HepG2 (cell line): ENCODE measurements at regions not wholly inside any gene's neighbourhood (a gene's known extent, or its start where the extent isn't known, plus 50 kb on each side); places are given as distances from the start of the nearest gene placed in this dataset.

ENCODE experiments used
- ATAC-seq: fragments of 200-7000 bp; cut with Tn5 transposase; 3 replicates; pipeline ENCODE4 v1.9.1; 2020; ENCODE audit warnings: mild to moderate bottlenecking, moderate library complexity
- BruUV-seq: library from RNA; stranded (reverse); fragments of 400-500 nt; replicated peaks from 2 replicates; lab custom pipeline; 2021; lab: Mats Ljungman, UMichigan
- CTCF ChIA-PET: fragments of 300-600 bp; formaldehyde crosslinking; extraction: SDS; loops from one replicate; lab custom pipeline; 2021; ENCODE audit warnings: low total read pairs, inconsistent platforms, low intra/inter-chr PET ratio; lab: Yijun Ruan, JAX
- POLR2A ChIA-PET: fragments of 350-600 bp; sonication (Branson Sonifier 250); formaldehyde crosslinking; loops from one replicate; lab custom pipeline; 2020; ENCODE audit warnings: antibody characterized with exemption, inconsistent platforms; lab: Yijun Ruan, JAX
- DNase-seq: peaks from one replicate; pipeline ENCODE4 v3.0.0-alpha.2; 2015; ENCODE audit warnings: low spot score
- FAIRE-seq: peaks from 3 replicates; lab custom pipeline; 2011; peaks lifted over from hg19 to GRCh38; lab: Jason Lieb, UNC
- H2AFZ ChIP-seq: one replicate; pipeline ENCODE4 v1.6.1; 2011; ENCODE audit warnings: low read length, inconsistent platforms
- H3K27ac ChIP-seq: fragments of 300-600 bp; 3 replicates; pipeline ENCODE4 v1.8.0; 2011; ENCODE audit warnings: mixed run types, mild to moderate bottlenecking, mixed read lengths, low read length, inconsistent platforms; ENCODE audit not compliant: insufficient read depth; ENCODE audit errors: extremely low read length
- H3K27me3 ChIP-seq, 2 experiments: fragments of 200-600 bp in 1 of 2; 2 replicates in 1 of 2; 3 replicates in 1 of 2; pipeline versions ENCODE4 v1.6.0 to v1.8.0; 2011; ENCODE audit warnings: low read length in 2 of 2, mild to moderate bottlenecking in 2 of 2, moderate library complexity in 2 of 2, inconsistent platforms in 1 of 2; ENCODE audit not compliant: insufficient read depth in 2 of 2, control insufficient read depth in 1 of 2
- H3K36me3 ChIP-seq, 2 experiments: fragments of 200-600 bp in 1 of 2; replicated peaks in 1 of 2; 2 replicates in 1 of 2; 3 replicates in 1 of 2; pipeline versions ENCODE4 v1.5.1 to v1.8.0; 2011; ENCODE audit warnings: low read length in 2 of 2, inconsistent platforms in 1 of 2; ENCODE audit not compliant: insufficient read depth in 2 of 2, control insufficient read depth in 1 of 2
- H3K4me1 ChIP-seq: 2 replicates; pipeline ENCODE4 v1.5.1; 2012; ENCODE audit warnings: low read length, inconsistent platforms; ENCODE audit not compliant: insufficient read depth
- H3K4me2 ChIP-seq: 2 replicates; pipeline ENCODE4 v1.6.0; 2011; ENCODE audit warnings: low read depth, low read length, inconsistent platforms
- H3K4me3 ChIP-seq, 3 experiments: fragments of 200-600 bp in 1 of 3; sonication (generic), shearing (Covaris generic) in 1 of 3; replicated peaks in 1 of 3; 2 replicates each; pipeline ENCODE4 v1.5.1; 2011 to 2016; ENCODE audit warnings: low read length in 3 of 3, inconsistent platforms in 2 of 3, low read depth in 2 of 3, mild to moderate bottlenecking in 2 of 3, control low read depth in 1 of 3, mixed read lengths in 1 of 3; ENCODE audit not compliant: insufficient read depth in 1 of 3
- H3K79me2 ChIP-seq: one replicate; pipeline ENCODE4 v1.6.1; 2011; ENCODE audit warnings: low read length, inconsistent platforms; ENCODE audit not compliant: insufficient read depth
- H3K9ac ChIP-seq: 2 replicates; pipeline ENCODE4 v1.6.0; 2011; ENCODE audit warnings: mild to moderate bottlenecking, low read depth, low read length, inconsistent platforms; ENCODE audit not compliant: insufficient read depth
- H3K9me3 ChIP-seq: 2 replicates; pipeline ENCODE4 v1.5.1; 2012; ENCODE audit warnings: mild to moderate bottlenecking, low read length
- H4K20me1 ChIP-seq: 2 replicates; pipeline ENCODE4 v1.6.0; 2011; ENCODE audit warnings: inconsistent platforms, mild to moderate bottlenecking, low read length, moderate library complexity; ENCODE audit not compliant: insufficient read depth
- ATF1 ChIP-seq: IDR thresholded peaks from 2 replicates; pipeline ENCODE4 v1.6.1; 2016; ENCODE audit warnings: mild to moderate bottlenecking, control low read depth
- CBFB ChIP-seq: sonication (generic); formaldehyde crosslinking; IDR thresholded peaks from 2 replicates; pipeline ENCODE4 v1.4.0; 2020; ENCODE audit warnings: missing genetic modification reagents
- HNRNPL ChIP-seq: fragments of 200-400 bp; formaldehyde crosslinking; IDR thresholded peaks from 2 replicates; pipeline ENCODE4 v1.6.1; 2017; ENCODE audit warnings: mild to moderate bottlenecking, low read depth, low read length
- IRF2 ChIP-seq: IDR thresholded peaks from 2 replicates; pipeline ENCODE4 v1.6.1; 2018; ENCODE audit warnings: missing genetic modification reagents, missing compliant biosample characterization
- PHF21A ChIP-seq: sonication (generic); formaldehyde crosslinking; IDR thresholded peaks from 2 replicates; pipeline ENCODE4 v1.5.0; 2020; ENCODE audit warnings: mild to moderate bottlenecking, missing genetic modification reagents
- TGIF2 ChIP-seq: IDR thresholded peaks from 2 replicates; pipeline ENCODE4 v1.6.1; 2016; ENCODE audit warnings: control low read depth, missing compliant biosample characterization
- ZBTB14 ChIP-seq: sonication (generic); formaldehyde crosslinking; IDR thresholded peaks from 2 replicates; pipeline ENCODE4 v1.4.0; 2020; ENCODE audit warnings: missing genetic modification reagents
- ZBTB7A ChIP-seq: sonication (generic); formaldehyde crosslinking; IDR thresholded peaks from 2 replicates; pipeline ENCODE4 v1.8.0; 2022; ENCODE audit warnings: mild to moderate bottlenecking, missing genetic modification reagents
- ZNF75D ChIP-seq: sonication (generic); formaldehyde crosslinking; IDR thresholded peaks from 2 replicates; pipeline ENCODE4 v1.8.1; 2023; ENCODE audit warnings: missing genetic modification reagents, mild to moderate bottlenecking, borderline replicate concordance
- ZNF800 ChIP-seq: sonication (generic); formaldehyde crosslinking; IDR thresholded peaks from 2 replicates; pipeline ENCODE4 v1.4.0; 2020; ENCODE audit warnings: missing genetic modification reagents
- ZNF850 ChIP-seq: sonication (generic); formaldehyde crosslinking; conservative IDR thresholded peaks from 2 replicates; pipeline ENCODE4 v1.9.0; 2021; ENCODE audit warnings: mild to moderate bottlenecking, missing genetic modification reagents
- WGBS: methylation state at CpG from one replicate; pipeline ENCODE4 v1.1.6; 2017; ENCODE audit warnings: low lambda C conversion rate; 5-methylcytosine and 5-hydroxymethylcytosine counted together
- in situ Hi-C: cut with HindIII; loops from 2 replicates; pipeline ENCODE4 v1.10.0; 2017; ENCODE audit warnings: low pct_unique_long_range_greater_than_20kb; ENCODE audit not compliant: extremely low pct_ligation_motif_present
- intact Hi-C: fragments of 100-400 bp; cut with micrococcal nuclease; formaldehyde crosslinking; loops from one replicate; pipeline ENCODE4 v1.10.0; 2022; ENCODE audit not compliant: unreplicated experiment

- DNase-seq (no peak), FAIRE-seq (no peak), ATAC-seq (no peak)
- POLR2A ChIA-PET = no interaction called here
- Histone ChIP-seq H3K4me1 (no peaks in the 10 kb centered on the region), H3K79me2 (no peaks in the 10 kb centered on the region), H3K4me3 (no peak overlapping the region), H4K20me1 (no peaks in the 10 kb centered on the region), H3K9ac (no peak overlapping the region), H3K27me3 (no peaks in the 10 kb centered on the region), H2AFZ (no peak overlapping the region), H3K9me3 (peaks cover 78% of the 10 kb centered on the region), H3K27ac (no peak overlapping the region), H3K4me2 (no peak overlapping the region), H3K36me3 (no peaks in the 10 kb centered on the region)
- 48% methylated on average over 3 of the region's 4 CpGs for WGBS
- intact Hi-C loops (no loop called here), in situ Hi-C loops (no loop called here)
- TF ChIP-seq IRF2 (CRISPR knock-in tag) (no peak), HNRNPL (no peak), ATF1 (CRISPR knock-in tag) (no peak), TGIF2 (CRISPR knock-in tag) (no peak), ZBTB14 (CRISPR knock-in tag) (no peak), CBFB (CRISPR knock-in tag) (no peak), ZNF75D (CRISPR knock-in tag) (no peak), ZBTB7A (CRISPR knock-in tag) (no peak), ZNF800 (CRISPR knock-in tag) (no peak), ZNF850 (CRISPR knock-in tag) (no peak), PHF21A (CRISPR knock-in tag) (no peak)
- CTCF ChIA-PET = no interaction called here
- no TSS peak for BruUV-seq
Measured at GRCh38 chr19:27753622-27754021, 1459.3 kb downstream of the UQCRFS1 start.
